ENCODE measurements at regions not wholly inside any gene's neighbourhood (a gene's known extent, or its start where the extent isn't known, plus 50 kb on each side); places are given as distances from the start of the nearest gene placed in this dataset.

DNA sequence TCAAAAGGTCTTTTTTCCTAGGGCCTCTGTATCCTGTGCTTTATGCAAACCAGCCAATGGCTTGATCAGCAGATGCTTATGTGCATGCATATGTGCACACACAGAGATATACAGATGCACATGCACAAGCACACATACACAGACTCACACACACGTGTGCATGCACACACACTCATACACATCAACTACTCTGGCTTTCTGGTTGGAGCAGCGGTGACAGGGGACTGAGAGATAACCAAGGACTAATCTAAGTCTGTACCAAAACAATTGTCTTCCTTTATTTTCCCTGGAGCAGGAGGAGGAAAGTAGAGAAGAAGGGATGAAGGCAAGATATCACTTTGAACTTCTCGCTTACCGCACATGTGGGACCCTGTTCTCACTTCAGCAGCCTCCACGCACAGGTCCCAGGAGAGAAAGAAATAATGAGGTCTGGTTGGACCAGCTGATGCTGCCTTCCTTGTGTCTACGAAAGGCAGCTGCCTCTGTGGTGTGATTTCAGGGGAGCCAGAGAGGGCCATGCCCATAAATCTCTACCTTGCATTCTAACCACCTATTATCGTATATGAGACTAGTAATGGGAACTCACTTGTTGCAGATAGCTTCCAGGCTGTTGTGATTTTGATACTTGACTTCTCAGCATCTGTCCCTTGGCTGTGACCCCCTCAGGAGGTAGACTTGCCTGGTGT, 338.0 kb downstream of the EN1 start:
- TF ChIP-seq BACH1 (IDR thresholded peaks at IDR 0.05; ENCODE audit: borderline replicate concordance): no peak
- no peak for TF ChIP-seq CREB1 (IDR thresholded peaks at IDR 0.05; ENCODE audit: low read depth)

Data from GM12878 (cell line).